HG03354 (cell line): ENCODE measurements at regions not wholly inside any gene's neighbourhood (a gene's known extent, or its start where the extent isn't known, plus 50 kb on each side); places are given as distances from the start of the nearest gene placed in this dataset.

Experiments
- ATAC-seq: cut with Tn5 transposase; IDR thresholded peaks from one replicate; pipeline ENCODE4 v1.9.1; 2021; ENCODE audit warnings: mild to moderate bottlenecking; ENCODE audit not compliant: unreplicated experiment, poor library complexity, severe bottlenecking

DNA sequence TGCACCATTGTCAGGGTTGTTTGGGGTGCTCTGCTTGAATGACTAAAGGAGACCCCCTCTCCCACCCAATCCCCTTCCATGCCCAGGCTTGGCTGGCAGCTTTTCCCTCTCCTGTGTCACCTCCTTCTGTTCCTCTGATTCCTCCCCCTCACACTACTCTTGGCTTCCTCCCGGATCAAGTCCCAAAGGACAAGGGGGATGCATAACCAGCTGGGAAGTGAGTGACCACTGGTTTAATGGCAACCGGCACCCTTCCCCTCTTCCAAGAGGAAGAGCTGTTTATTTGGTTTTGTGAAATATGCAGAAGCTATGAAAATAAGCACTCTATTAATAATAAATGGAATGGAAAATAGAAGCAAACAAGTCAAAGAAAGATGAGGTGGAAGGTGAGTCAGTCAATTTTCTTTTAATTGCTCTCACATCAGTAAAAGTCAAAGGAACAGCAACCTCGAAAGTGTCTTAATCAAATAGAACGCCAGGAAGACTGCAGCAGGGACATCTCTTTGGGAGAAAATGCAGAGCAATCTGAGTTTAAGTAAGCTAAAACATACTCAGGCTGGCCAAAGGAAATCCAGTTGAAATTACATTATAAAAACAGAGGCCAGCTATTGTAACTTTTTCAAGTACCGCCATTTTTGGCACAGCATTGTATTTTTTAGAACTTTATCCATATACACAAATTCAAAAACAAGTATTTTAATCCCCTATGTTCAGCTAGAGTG, 322.5 kb downstream of the SIPA1L2 start:
- ATAC-seq, result no peak

GRCh38 chr1:232306269-232306961, 323.5 kb downstream of the SIPA1L2 start:
- no peak for ATAC-seq

- ATAC-seq, result no peak
These were observed 324.9 kb downstream of the SIPA1L2 start for GRCh38 chr1:232305050-232305449.

DNA sequence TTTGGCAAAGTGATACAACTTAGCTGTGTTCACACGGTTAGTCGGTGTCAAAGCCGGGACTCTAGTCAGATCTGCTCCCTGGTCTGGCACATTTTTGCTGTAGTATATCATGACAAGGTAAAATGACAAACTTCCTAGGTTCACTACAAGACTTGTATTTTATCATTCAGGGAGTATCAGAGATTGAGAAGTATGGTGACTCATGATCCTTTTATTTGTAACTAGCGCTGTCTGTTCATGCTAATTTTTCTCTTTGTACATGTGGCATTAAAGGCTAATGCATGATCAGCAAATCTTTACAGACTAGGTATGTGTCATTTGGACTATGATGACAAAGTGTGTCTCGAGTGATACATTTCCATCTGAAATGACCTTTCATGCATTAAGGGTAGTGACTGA, 326.7 kb downstream of the SIPA1L2 start:
- no peak for ATAC-seq

- ATAC-seq, result no peak
These were observed 327.3 kb downstream of the SIPA1L2 start for GRCh38 chr1:232302376-232303221.

DNA sequence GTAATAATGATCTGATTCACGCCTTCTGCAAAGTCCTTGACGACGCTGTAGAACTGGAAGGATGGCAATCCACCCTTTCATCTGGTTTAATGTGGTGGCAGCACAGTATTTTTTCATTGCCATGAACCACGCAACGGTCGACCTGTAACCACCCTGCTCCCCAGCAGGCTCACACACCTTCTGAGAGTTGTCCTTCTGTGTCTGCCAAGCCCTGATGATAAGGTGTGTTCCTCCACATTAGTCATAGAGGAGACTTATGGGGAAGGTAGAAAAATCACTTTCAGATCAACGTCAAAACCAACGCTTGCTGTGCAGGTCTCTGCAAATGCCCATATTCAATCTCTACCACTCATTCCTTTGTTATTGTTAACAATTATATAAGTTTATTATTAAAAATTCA, 328.7 kb downstream of the SIPA1L2 start:
- no peak for ATAC-seq

- no peak for ATAC-seq
These were observed 329.5 kb downstream of the SIPA1L2 start for GRCh38 chr1:232300466-232300865.

GRCh38 chr1:232296461-232296860, 333.5 kb downstream of the SIPA1L2 start:
- ATAC-seq, result no peak

GRCh38 chr1:232293361-232293760, 336.6 kb downstream of the SIPA1L2 start:
- no peak for ATAC-seq

GRCh38 chr1:232292818-232293217, 337.1 kb downstream of the SIPA1L2 start:
- ATAC-seq, result no peak

- no peak for ATAC-seq
These were observed 337.7 kb downstream of the SIPA1L2 start for GRCh38 chr1:232292239-232292638.

DNA sequence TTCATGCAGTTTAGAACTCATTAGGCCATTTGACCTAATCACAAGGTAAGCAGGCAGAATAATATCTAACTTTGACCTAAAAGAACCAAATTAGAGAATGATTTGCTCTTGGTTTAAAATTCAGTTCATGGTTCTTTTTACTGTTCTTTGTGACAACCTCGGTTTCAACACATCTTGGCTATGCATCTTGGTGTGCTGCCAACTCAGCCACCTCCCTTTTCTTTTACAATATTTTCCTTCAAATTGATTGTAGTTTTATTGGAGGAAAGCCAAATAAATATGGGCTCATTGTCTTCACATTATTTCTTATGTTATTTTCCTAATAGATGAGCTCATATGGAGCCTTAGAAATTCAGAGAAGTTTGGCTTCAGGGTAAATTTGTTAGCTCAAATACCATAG, 338.3 kb downstream of the SIPA1L2 start:
- no peak for ATAC-seq

- ATAC-seq, result no peak
These were observed 338.7 kb downstream of the SIPA1L2 start for GRCh38 chr1:232291261-232291660.

GRCh38 chr1:232290570-232290969, 339.4 kb downstream of the SIPA1L2 start:
- ATAC-seq, result no peak

DNA sequence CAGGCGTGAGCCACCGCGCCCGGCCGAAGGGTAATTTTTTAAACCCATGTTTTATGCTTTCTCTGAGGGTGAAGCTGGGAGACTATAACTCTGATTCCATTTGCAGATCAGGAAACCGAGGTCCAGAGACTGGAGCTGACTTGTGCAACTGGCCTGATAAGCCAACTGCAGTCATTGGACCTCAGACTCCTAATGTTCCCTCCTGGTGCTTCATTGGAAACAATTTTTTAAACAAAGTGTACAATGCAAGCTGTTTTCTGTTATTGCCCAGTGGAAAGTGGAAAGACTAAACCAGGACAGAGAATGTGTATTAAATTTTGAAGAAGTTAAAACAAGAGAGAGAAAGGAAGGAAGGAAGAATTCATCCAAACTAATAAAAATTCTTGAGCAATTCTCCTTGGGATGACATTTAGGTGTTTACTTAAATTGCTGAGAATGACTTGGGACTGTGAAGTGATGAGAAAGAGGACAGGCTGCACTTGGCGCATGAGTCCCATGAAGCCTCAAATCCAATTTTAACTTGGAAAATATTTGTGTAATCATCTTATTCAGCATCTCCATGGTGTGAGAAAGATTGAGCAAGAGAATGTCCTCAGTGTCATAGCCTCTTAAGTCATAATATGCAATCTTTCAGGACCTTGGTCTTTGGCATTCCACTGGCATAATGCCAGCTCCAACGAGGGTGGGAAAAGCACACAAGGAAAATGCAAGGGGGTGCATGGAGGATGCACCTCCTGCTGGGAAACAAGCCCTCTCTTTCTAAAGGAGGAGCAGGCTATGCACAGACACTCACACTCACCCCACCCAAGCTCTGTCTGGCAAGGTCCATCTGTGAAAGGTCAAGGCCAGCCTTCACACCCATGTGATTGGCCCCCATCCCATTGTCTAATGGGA, 342.0 kb downstream of the SIPA1L2 start:
- no peak for ATAC-seq

DNA sequence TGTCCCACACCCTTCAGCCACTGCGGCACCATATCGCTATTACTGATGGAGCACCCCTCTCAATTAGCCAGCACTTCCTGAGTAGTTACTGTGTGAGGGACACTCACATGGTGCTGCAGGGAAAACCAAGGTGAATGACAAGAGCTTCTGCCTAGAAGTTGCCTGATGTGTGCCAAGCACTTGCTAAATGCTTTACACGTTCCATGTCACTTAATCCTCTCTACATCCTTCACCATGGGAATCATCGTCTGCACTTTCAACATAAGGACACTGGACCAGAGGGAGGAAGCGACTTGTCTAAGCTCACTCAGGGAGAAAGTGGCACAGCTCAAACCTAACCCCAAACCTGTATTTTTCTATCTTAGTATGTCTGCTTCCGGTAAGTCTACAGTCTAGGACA, 344.8 kb downstream of the SIPA1L2 start:
- ATAC-seq, result no peak

- no peak for ATAC-seq
These were observed 346.1 kb downstream of the SIPA1L2 start for GRCh38 chr1:232283864-232284263.

DNA sequence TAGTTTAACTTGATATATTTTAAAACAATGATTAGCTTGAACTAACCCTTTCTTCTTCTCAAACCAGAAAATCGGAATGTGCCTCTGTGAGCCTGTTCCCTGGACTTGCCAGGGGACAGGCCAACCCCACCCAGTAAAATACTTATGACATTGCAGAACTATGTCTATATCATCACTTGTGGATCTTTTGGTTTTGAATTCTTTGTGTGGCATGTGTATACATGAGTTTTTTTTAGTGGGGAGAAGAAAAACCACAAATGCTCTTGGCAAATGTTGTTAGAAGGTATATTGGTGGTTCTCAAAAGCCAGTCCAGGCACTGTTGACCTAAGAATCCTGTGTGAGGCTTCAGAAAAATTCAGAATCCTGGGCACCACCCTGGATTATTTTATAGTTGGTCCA, 347.4 kb downstream of the SIPA1L2 start:
- ATAC-seq, result no peak

DNA sequence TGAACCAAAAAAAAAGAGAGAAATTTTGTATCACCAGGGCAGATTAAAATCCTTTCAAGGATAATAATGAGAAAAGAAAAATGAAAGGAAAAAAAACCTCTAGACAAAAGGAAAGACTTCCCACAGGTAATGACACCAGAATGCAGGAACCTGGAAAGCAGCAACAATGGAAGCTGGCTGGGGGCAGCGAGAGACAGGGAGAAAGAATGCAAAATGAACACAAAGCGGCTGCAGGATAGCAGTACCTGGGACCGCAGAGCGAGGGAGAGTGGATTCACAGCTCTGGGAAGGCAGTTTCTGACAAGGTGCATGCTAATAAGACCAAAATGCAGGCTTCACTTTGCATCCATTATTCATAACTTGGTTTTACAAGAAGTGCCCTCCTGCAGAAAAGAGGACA, 349.0 kb downstream of the SIPA1L2 start:
- no peak for ATAC-seq
